ENCODE measurements at regions not wholly inside any gene's neighbourhood (a gene's known extent, or its start where the extent isn't known, plus 50 kb on each side); places are given as distances from the start of the nearest gene placed in this dataset.

GRCh38 chr17:74031316-74032090 lies 172.0 kb upstream of the RPL38 start:
- POLR2A ChIA-PET = interaction anchor here (0.6 to 1.0 kb wide), 3 partner anchors 13 to 175 kb away, joined by 3 to 4 read pairs (median 4); no protein-coding TSS in a partner anchor
- no peak overlapping the region for H3K27ac ChIP-seq (ENCODE audit: extremely low read depth, low read depth, low read length)
- intact Hi-C loops (cut with micrococcal nuclease) (no loop called here), in situ Hi-C loops (cut with MboI) (no loop called here)
- ATAC-seq (no peak), FAIRE-seq (no peak), DNase-seq (ENCODE audit: extremely low read depth in 1 of 4, low spot score in 3 of 4) (no peak)
- no peaks in the 10 kb centered on the region for H3K9me3 ChIP-seq (replicated peaks; ENCODE audit: control insufficient read depth, insufficient read depth, low read depth, low read length)
- H3K4me3 ChIP-seq = no peak overlapping the region
- H3K9ac ChIP-seq (ENCODE audit: insufficient read depth in 1 of 2, low read depth in 2 of 2, low read length in 2 of 2) = no peak overlapping the region
- no peaks in the 10 kb centered on the region for H3K9me1 ChIP-seq (ENCODE audit: control insufficient read depth, insufficient read depth, low read length)
- no peaks in the 10 kb centered on the region for H3K79me2 ChIP-seq (ENCODE audit: control insufficient read depth, insufficient read depth, low read length)
- CTCF ChIA-PET (ENCODE audit: low intra/inter-chr PET ratio) = no interaction called here
- H3K27me3 ChIP-seq (ENCODE audit: control insufficient read depth in 2 of 2, insufficient read depth in 2 of 2, low read length in 2 of 2) = peaks cover 5 to 48% of the 10 kb centered on the region in 2 experiments; a peak in 4 of 5 replicates
- WGBS (ENCODE audit: insufficient coverage, low coverage, missing lambda C conversion rate) = 2% methylated on average over 17 of the region's 17 CpGs
- BruUV-seq (replicated peaks) = no TSS peak
- no peak overlapping the region for H2AFZ ChIP-seq (ENCODE audit: low read depth, low read length)
- H3K36me3 ChIP-seq (ENCODE audit: control insufficient read depth, insufficient read depth, low read length) = no peaks in the 10 kb centered on the region
- no peak overlapping the region for H3K4me2 ChIP-seq (ENCODE audit: insufficient read depth, low read length)
- H3K4me1 ChIP-seq (replicated peaks in 1 of 2; ENCODE audit: control insufficient read depth in 2 of 2, insufficient read depth in 2 of 2, low read length in 2 of 2) = no peaks in the 10 kb centered on the region
- H4K20me1 ChIP-seq (replicated peaks; ENCODE audit: control insufficient read depth, insufficient read depth, low read length) = no peaks in the 10 kb centered on the region; the same call in 1 of the 2 replicates
- TF ChIP-seq KDM5B (IDR thresholded peaks at IDR 0.05; ENCODE audit: insufficient replicate concordance, low read depth, low read length) (no peak), ZNF121 (CRISPR knock-in tag; conservative IDR thresholded peaks at IDR 0.05) (no peak), SRF (CRISPR knock-in tag; IDR thresholded peaks at IDR 0.05) (no peak), PHF20 (IDR thresholded peaks at IDR 0.05; ENCODE audit: partially characterized antibody) (no peak), ZNF224 (CRISPR knock-in tag; IDR thresholded peaks at IDR 0.05) (no peak), EP400 (IDR thresholded peaks at IDR 0.05) (no peak)
- TF ChIP-seq, protein P1, sequence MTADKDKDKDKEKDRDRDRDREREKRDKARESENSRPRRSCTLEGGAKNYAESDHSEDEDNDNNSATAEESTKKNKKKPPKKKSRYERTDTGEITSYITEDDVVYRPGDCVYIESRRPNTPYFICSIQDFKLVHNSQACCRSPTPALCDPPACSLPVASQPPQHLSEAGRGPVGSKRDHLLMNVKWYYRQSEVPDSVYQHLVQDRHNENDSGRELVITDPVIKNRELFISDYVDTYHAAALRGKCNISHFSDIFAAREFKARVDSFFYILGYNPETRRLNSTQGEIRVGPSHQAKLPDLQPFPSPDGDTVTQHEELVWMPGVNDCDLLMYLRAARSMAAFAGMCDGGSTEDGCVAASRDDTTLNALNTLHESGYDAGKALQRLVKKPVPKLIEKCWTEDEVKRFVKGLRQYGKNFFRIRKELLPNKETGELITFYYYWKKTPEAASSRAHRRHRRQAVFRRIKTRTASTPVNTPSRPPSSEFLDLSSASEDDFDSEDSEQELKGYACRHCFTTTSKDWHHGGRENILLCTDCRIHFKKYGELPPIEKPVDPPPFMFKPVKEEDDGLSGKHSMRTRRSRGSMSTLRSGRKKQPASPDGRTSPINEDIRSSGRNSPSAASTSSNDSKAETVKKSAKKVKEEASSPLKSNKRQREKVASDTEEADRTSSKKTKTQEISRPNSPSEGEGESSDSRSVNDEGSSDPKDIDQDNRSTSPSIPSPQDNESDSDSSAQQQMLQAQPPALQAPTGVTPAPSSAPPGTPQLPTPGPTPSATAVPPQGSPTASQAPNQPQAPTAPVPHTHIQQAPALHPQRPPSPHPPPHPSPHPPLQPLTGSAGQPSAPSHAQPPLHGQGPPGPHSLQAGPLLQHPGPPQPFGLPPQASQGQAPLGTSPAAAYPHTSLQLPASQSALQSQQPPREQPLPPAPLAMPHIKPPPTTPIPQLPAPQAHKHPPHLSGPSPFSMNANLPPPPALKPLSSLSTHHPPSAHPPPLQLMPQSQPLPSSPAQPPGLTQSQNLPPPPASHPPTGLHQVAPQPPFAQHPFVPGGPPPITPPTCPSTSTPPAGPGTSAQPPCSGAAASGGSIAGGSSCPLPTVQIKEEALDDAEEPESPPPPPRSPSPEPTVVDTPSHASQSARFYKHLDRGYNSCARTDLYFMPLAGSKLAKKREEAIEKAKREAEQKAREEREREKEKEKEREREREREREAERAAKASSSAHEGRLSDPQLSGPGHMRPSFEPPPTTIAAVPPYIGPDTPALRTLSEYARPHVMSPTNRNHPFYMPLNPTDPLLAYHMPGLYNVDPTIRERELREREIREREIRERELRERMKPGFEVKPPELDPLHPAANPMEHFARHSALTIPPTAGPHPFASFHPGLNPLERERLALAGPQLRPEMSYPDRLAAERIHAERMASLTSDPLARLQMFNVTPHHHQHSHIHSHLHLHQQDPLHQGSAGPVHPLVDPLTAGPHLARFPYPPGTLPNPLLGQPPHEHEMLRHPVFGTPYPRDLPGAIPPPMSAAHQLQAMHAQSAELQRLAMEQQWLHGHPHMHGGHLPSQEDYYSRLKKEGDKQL (CRISPR knock-in tag; IDR thresholded peaks at IDR 0.05; ENCODE audit: borderline replicate concordance) = no peak
- TF ChIP-seq, protein P2, sequence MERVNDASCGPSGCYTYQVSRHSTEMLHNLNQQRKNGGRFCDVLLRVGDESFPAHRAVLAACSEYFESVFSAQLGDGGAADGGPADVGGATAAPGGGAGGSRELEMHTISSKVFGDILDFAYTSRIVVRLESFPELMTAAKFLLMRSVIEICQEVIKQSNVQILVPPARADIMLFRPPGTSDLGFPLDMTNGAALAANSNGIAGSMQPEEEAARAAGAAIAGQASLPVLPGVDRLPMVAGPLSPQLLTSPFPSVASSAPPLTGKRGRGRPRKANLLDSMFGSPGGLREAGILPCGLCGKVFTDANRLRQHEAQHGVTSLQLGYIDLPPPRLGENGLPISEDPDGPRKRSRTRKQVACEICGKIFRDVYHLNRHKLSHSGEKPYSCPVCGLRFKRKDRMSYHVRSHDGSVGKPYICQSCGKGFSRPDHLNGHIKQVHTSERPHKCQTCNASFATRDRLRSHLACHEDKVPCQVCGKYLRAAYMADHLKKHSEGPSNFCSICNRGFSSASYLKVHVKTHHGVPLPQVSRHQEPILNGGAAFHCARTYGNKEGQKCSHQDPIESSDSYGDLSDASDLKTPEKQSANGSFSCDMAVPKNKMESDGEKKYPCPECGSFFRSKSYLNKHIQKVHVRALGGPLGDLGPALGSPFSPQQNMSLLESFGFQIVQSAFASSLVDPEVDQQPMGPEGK (CRISPR knock-in tag; IDR thresholded peaks at IDR 0.05; ENCODE audit: borderline replicate concordance) = no peak
- TF ChIP-seq, protein P3, sequence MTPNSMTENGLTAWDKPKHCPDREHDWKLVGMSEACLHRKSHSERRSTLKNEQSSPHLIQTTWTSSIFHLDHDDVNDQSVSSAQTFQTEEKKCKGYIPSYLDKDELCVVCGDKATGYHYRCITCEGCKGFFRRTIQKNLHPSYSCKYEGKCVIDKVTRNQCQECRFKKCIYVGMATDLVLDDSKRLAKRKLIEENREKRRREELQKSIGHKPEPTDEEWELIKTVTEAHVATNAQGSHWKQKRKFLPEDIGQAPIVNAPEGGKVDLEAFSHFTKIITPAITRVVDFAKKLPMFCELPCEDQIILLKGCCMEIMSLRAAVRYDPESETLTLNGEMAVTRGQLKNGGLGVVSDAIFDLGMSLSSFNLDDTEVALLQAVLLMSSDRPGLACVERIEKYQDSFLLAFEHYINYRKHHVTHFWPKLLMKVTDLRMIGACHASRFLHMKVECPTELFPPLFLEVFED (CRISPR knock-in tag; conservative IDR thresholded peaks at IDR 0.05) = no peak
